Vagina (tissue), 2 donors: ENCODE measurements at regions not wholly inside any gene's neighbourhood (a gene's known extent, or its start where the extent isn't known, plus 50 kb on each side); places are given as distances from the start of the nearest gene placed in this dataset.

ENCODE experiments used
- CTCF ChIP-seq, 3 experiments: fragments of 450-650 bp in 2 of 3; fragments of 200-600 bp in 1 of 3; sonication (generic) in 1 of 3; IDR thresholded peaks; one replicate each; pipeline ENCODE4 v1.5.1; 2017 to 2019; ENCODE audit warnings: antibody characterized with exemption in 3 of 3, mild to moderate bottlenecking in 2 of 3, moderate library complexity in 2 of 3
- POLR2A ChIP-seq, 2 donors: fragments of 450-650 bp; IDR thresholded peaks; one replicate each; pipeline ENCODE4 v1.6.1; 2017; ENCODE audit warnings: antibody characterized with exemption in 2 of 2, mild to moderate bottlenecking in 2 of 2, moderate library complexity in 2 of 2

GRCh38 chr7:117937753-117938483 lies 64.7 kb upstream of the CTTNBP2 start:
- TF ChIP-seq CTCF (IDR thresholded peaks at IDR 0.05) (no peak), POLR2A (IDR thresholded peaks at IDR 0.05) (no peak)
